ENCODE measurements at regions not wholly inside any gene's neighbourhood (a gene's known extent, or its start where the extent isn't known, plus 50 kb on each side); places are given as distances from the start of the nearest gene placed in this dataset.

DNA sequence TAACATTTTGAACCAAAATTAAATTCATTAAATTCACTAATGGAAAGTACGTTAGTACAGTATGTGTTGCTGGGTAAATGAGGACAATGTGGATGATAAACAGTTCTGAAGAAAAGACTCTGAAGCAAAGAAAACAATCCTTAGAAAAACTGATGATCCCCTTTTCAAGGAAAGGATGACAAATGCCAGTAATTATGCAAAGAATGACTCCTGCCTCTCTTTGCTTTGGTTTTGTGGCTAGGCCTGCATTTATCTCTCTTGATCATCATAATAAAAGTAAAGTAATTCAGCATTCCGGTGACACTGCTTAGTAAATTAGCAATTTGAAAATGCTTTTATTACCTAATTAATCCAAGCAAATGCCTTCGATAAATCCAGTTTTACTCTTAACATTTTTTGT is 652.2 kb upstream of the DIPK2B start:
- H3K4me1 ChIP-seq (replicated peaks in 1 of 2; ENCODE audit: control insufficient read depth in 2 of 2, insufficient read depth in 2 of 2, low read length in 2 of 2), result 0 out of 5 replicates have a peak, but pooled peaks cover 0 to 5% of the 10 kb centered on the region in 2 experiments
- ChIA-PET CTCF (ENCODE audit: low intra/inter-chr PET ratio) (no interaction called here), POLR2A (no interaction called here)
- DNase-seq (ENCODE audit: extremely low read depth in 1 of 4, low spot score in 3 of 4) (no peak), ATAC-seq (no peak), FAIRE-seq (no peak)
- H3K27ac ChIP-seq (ENCODE audit: extremely low read depth, low read depth, low read length), result no peak overlapping the region
- no peak for TF ChIP-seq SMAD4 (CRISPR knock-in tag; conservative IDR thresholded peaks at IDR 0.05)
- no peak for TF ChIP-seq ZNF316 (IDR thresholded peaks at IDR 0.05)
- TF ChIP-seq CC2D1A (IDR thresholded peaks at IDR 0.05), result no peak
- no peak for TF ChIP-seq TBL1XR1 (IDR thresholded peaks at IDR 0.05; ENCODE audit: low read length in 2 of 2)
- TF ChIP-seq NFXL1 (CRISPR knock-in tag; IDR thresholded peaks at IDR 0.05), result no peak
- no peak for TF ChIP-seq ZBTB34 (CRISPR knock-in tag; IDR thresholded peaks at IDR 0.05)
- no peak for TF ChIP-seq TBP (optimal IDR thresholded peaks at IDR 0.05; ENCODE audit: low read depth, low read length)
- no peaks in the 10 kb centered on the region for H4K20me1 ChIP-seq (replicated peaks; ENCODE audit: control insufficient read depth, insufficient read depth, low read length)
- H3K4me3 ChIP-seq, result no peak overlapping the region
- BruUV-seq (replicated peaks), result no TSS peak
- H3K4me2 ChIP-seq (ENCODE audit: insufficient read depth, low read length), result no peak overlapping the region
- no peaks in the 10 kb centered on the region for H3K9me3 ChIP-seq (replicated peaks; ENCODE audit: control insufficient read depth, insufficient read depth, low read depth, low read length)
- H2AFZ ChIP-seq (ENCODE audit: low read depth, low read length), result no peak overlapping the region
- 0% methylated on average over 3 of the region's 3 CpGs for WGBS (ENCODE audit: insufficient coverage, low coverage, missing lambda C conversion rate)
- H3K9ac ChIP-seq (ENCODE audit: insufficient read depth in 1 of 2, low read depth in 2 of 2, low read length in 2 of 2), result no peak overlapping the region
- intact Hi-C loops (cut with micrococcal nuclease) (no loop called here), in situ Hi-C loops (cut with MboI) (no loop called here)
- no peaks in the 10 kb centered on the region for H3K36me3 ChIP-seq (ENCODE audit: control insufficient read depth, insufficient read depth, low read length)
- no peaks in the 10 kb centered on the region for H3K27me3 ChIP-seq (ENCODE audit: control insufficient read depth in 2 of 2, insufficient read depth in 2 of 2, low read length in 2 of 2)
- H3K9me1 ChIP-seq (ENCODE audit: control insufficient read depth, insufficient read depth, low read length), result no peaks in the 10 kb centered on the region
- no peaks in the 10 kb centered on the region for H3K79me2 ChIP-seq (ENCODE audit: control insufficient read depth, insufficient read depth, low read length)
